ELF-1 (cell line): ENCODE measurements at regions not wholly inside any gene's neighbourhood (a gene's known extent, or its start where the extent isn't known, plus 50 kb on each side); places are given as distances from the start of the nearest gene placed in this dataset.

ENCODE experiments used
- DNase-seq: peaks from one replicate; pipeline ENCODE4 v3.0.0-alpha.2; 2016; ENCODE audit warnings: low read depth, low spot score

- no peak for DNase-seq
Observed at GRCh38 chr6:156309017-156309416, 468.2 kb upstream of the ARID1B start.

GRCh38 chr6:156308604-156309003 is 468.6 kb upstream of the ARID1B start:
- DNase-seq, result no peak

- no peak for DNase-seq
Observed at GRCh38 chr6:156306531-156306930, 470.6 kb upstream of the ARID1B start.

DNA sequence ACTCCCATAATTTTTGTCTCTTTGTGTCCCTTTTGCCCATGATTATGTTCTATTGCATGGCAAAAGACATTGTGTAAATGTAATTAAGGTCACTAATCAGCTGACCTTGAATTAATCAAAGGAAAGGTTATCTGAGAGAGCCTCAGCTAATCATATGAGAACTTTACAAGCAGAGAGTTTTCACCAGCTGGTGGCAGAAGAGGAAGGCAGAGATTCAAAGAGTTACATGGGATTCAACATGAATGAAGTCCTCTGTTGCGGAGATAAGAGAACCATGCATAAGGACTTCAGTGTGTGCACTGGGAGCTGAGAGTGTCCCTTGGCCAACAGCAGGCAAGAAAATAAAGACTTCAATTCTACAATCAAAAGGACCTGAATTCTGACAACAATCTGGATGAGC is 494.1 kb upstream of the ARID1B start:
- no peak for DNase-seq

- DNase-seq, result no peak
Observed at GRCh38 chr6:156282087-156282486, 495.1 kb upstream of the ARID1B start.

DNA sequence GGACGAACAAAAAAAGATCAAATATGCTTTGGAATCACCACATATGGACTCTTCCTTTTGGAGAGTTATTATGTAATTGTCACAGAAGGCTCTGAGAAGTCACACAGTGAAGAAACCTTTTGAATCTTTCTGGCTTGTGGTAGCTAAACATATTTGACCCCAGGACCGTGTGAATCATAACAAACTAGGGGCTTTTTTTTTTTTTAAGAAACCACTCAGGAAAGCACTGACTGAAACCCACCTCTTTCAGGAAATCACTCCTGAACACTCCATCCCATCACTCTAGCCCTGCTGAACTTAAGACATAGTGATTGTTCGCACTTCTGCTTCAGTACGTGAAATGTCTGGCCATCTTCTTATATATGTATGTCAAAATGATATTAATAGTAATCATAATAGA is 495.9 kb upstream of the ARID1B start:
- DNase-seq, result no peak

GRCh38 chr6:156280065-156280464 is 497.1 kb upstream of the ARID1B start:
- DNase-seq, result no peak

DNA sequence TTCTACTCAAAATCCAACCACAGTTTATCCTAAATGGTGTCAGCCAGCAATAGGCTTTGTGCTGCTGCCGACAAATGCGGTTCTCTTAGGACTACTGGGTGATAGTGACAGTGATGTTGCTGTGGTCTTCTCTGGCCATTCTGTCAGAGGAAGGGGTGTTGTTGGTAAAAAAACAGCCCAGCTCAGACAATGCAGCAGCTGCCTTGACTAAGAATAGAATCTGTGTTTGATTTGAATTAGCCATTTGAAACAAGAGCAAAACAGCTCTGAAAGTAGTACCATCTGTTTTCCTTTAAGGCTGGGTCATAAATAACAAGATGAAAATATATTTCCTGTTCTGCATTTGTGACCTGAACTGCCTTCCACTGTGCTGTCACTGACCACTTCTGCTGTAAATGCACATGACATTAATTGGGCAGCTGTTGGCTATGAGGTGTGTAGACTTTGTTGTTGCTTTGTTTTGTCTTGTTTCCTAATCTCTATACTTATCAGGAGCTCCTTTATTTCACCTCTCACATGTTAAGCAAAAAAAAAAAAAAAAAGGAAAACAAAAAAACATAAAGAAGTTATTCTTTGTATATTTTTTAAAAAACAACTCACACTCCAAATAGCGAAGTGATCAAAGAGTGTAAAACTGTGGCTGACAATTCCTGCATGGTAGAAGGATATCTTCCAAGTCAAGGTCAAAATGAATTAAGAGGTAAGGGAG is 497.8 kb upstream of the ARID1B start:
- DNase-seq, result no peak

- no peak for DNase-seq
Observed at GRCh38 chr6:156273065-156273711, 504.0 kb upstream of the ARID1B start.

GRCh38 chr6:156269751-156270369 is 507.3 kb upstream of the ARID1B start:
- DNase-seq, result no peak

GRCh38 chr6:156268849-156269248 is 508.3 kb upstream of the ARID1B start:
- no peak for DNase-seq

- no peak for DNase-seq
Observed at GRCh38 chr6:156262014-156262413, 515.2 kb upstream of the ARID1B start.

DNA sequence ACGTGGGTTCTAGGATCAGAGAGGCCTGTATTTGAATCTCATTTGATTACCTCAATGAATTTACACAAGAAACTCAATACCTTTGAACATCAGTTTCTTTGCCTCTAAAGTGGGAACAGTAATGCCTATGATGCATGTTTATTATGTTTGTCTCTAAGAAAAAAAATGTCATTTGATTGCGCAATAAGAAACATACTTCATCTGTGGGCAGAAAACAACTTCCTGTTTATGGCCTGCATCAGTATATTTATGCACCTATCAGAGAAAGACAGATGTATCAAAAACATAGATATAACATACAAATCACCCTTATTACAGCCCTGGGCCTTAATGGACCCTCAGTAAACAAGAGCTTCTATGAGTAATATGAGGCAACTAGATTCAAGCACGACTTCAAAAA is 516.4 kb upstream of the ARID1B start:
- DNase-seq, result no peak

- no peak for DNase-seq
Observed at GRCh38 chr6:156258981-156259380, 518.2 kb upstream of the ARID1B start.

DNA sequence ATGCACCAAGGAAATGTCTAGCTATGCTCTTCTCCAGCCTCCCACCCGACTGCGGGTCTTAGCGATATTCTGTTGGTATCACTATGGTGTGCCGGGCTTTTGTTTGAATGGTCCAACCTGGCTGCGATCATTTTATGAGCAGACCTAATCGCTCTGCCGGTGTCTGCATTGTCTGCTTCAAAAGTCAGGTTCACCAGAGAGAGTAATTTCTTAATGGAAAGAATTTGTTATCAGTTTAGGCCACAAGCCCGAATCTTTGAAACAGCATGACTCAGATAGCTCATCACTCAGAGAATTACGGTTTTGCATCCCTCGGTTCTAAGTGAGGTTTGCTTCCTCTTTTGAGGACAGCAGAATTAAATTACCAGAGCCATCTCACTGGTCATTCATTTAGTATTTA is 521.0 kb upstream of the ARID1B start:
- DNase-seq, result no peak

DNA sequence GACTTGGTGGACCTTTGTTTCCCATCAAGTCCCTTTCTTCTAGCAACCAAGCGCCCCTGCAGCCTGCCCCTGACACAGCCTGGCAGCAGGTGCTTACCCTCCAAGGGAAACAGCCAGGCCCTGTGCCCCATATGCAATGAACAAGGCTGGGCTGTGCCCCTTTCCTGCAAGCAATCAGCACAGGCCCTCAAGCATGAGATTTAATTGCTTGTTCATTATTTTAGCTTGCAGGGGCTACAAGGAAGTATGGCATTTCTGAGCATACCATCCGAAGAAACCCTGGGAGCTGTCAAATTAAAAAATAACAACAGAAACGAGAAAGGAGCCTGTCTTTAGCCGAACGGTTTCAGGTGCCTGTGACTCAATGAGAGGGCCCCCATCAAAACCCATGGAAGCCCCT is 522.9 kb upstream of the ARID1B start:
- DNase-seq, result no peak

- DNase-seq, result no peak
Observed at GRCh38 chr6:156250593-156250992, 526.6 kb upstream of the ARID1B start.

DNA sequence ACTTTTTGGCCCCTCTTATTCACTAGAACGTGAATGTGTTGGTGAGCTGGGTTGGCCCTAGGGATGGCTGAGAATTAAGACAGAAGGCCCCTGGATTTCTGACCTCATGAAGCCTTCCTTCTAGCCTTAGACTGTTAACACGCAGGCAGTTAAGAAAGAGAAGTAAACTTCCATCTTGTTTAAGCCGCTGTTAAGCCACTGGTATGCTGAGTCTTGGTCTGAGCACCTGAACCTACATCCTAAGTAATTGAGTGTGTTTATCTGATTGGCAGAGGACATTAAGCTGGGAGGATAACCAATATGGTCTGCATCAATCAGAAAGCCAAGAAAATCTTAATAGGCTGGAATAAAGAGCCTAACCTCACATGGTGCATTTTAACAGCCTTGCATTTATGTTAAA is 535.0 kb upstream of the ARID1B start:
- no peak for DNase-seq

DNA sequence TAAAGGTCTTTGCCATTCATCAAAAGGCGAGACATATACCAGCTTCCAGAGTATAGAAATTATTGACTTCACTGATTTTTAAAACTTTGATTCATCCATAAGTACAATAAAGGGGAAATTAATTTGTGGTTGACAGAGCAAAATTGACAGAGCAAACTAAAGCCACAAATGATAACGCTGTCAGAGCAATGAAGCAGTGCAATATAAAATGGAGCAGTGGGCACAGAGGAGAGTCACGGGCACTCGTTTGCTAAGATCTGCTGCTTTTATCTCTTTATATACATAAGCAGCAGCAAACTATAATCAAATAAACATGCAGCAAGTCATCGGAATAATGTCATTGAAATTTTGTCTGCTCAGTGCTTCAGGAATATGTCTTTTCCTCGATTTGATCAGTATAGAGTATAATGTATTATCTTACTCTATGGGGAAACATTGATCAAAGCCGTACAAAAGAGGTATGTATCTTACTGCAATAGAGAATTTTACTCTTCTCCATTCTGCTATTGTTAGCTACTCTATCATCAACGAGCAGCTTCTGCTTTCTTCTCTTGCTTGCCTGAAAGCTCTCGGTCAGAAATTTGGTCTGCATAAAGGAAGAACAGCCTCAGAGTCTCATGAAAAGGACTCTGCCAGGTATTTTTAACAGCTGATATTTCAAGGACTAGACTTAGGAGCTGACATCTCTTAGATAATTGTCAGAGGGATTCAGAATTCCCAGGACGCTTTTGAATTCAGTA is 546.0 kb upstream of the ARID1B start:
- DNase-seq, result no peak

DNA sequence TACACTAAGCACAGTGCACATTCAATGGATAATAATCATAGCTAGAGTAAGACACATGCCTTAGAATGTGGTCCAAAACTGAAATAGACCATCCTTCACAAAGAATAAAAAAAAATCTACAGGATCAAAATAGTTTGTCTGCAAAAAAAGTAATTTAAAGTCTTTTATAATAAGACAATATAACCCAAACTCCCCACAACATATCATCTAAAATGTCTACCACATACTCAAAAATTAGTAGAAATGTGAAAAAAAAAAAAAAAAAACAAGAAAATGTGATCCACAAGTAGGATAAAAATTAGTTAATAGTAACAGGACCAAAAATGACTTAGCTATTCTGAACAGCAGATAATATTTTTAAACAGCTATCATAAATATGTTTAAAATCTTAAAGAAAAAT is 557.2 kb upstream of the ARID1B start:
- DNase-seq, result no peak

GRCh38 chr6:156205678-156206077 is 571.5 kb upstream of the ARID1B start:
- no peak for DNase-seq

DNA sequence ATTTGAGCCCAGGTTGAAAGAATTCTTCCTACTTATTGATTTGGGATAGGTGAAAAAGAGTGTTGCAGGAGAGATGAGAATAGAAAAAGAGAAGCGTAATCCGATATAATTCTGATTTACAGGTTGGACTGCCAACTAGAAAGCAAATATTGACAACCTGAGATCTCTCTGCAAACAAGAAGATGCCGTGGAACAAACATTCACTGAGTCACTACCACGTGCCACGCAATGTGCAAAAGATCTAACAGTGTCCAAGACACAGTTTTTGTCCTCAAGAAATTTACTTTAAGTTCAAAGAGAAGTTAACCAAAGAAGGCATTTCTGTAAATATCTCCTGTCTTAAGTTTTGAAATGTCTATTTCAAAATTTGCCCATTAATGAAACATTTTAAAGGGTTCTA is 578.0 kb upstream of the ARID1B start:
- no peak for DNase-seq
